ENCODE measurements at regions not wholly inside any gene's neighbourhood (a gene's known extent, or its start where the extent isn't known, plus 50 kb on each side); places are given as distances from the start of the nearest gene placed in this dataset.

DNA sequence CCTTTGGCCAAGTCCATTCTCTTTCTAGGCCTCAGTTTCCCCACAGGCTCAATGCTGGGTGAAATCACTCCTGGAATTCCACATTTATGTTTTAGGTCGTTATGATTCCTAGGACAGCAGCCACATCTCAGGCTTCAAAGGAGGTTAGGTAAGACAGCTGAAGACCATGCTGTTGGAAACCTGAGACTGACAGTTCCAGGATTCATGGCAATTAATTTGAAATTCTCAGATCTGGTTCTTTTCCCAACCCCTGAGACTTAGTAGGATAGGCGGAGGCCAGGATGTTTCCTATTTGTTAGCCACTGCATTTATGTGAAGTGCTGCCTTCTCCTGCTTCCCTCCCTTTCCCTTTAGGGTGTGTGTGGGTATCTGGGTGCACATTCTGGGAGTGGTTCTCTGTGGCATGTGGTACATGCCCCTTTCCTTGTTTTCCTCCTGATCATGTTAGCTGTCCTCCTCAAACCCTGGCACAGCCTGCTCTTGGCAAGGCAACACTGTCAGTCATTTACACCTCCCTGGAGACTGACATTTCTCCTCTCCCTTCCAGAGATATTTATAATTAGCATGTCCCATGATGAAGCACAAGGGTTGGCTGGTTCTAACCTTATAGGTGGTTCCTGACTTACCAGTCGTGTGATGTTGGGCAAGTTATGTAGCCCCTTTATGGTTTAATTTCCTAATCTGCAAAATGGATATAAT, 91.4 kb upstream of the SALL1 start:
- TF ChIP-seq, protein P1, sequence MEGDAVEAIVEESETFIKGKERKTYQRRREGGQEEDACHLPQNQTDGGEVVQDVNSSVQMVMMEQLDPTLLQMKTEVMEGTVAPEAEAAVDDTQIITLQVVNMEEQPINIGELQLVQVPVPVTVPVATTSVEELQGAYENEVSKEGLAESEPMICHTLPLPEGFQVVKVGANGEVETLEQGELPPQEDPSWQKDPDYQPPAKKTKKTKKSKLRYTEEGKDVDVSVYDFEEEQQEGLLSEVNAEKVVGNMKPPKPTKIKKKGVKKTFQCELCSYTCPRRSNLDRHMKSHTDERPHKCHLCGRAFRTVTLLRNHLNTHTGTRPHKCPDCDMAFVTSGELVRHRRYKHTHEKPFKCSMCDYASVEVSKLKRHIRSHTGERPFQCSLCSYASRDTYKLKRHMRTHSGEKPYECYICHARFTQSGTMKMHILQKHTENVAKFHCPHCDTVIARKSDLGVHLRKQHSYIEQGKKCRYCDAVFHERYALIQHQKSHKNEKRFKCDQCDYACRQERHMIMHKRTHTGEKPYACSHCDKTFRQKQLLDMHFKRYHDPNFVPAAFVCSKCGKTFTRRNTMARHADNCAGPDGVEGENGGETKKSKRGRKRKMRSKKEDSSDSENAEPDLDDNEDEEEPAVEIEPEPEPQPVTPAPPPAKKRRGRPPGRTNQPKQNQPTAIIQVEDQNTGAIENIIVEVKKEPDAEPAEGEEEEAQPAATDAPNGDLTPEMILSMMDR (IDR thresholded peaks at IDR 0.05): no peak

DNA sequence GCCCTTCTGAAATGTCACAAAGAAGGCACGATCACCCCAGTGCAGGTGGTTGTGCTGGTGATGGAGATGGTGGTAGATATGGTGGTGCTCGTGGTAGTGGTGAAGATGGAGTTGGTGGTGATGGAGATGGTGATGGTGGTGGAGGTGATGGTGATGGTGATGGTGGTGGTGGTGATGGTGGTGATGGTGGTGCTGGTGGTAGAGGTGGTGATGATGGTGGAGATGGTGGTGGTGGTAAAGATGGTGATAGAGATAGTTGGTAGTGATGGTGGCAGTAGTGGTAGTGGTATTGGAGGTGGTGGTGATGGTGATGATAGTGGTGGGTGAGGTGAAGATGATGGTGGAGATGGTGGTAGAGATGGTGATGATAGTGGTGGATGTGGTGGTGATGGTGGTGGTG, 88.1 kb upstream of the SALL1 start:
- TF ChIP-seq, protein P1 (IDR thresholded peaks at IDR 0.05): no peak

DNA sequence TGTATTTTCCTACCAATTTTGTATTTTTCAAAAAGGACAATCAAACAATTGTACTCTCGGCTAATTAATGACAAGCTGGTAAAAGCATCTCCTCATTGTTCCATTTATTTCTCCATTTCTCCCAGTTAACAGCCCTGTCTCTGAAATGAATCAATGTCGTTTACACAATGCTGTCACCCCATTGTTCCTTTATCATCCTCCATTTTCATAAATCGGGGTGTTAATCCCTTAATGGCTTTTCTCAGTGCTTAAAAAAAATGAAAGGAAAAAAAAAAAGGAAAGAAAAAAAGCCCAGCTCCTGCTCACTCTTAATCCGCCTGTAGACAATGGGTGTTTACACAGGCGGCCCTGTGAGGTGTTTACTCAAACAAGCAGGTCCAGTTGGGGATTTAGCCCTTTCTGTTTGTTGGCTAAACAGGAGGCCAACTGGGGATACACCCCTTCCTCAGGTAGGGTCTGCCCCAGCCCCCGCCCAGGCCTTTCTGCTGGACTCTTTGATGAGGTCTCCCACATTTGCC, 86.8 kb upstream of the SALL1 start:
- TF ChIP-seq, protein P1 (IDR thresholded peaks at IDR 0.05): no peak

DNA sequence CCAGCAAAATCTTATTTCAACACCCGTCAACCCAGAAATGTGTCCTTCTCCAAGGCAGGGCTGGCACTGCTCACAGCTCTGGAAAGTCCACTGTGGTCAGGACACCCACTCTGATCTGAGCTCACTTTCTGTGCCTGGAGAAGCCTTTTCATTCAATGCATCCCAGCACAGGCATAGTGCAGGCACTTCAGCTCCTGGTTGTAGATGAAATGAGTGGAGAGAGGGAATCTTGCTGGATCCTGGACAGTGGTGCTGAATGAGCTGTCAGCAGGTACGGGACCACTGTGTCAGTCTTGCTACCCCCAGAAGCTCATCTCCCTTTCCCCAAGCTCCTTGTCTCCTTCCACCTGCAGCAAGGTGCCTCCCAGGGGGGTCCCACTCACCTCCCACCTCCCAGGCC, 86.1 kb upstream of the SALL1 start:
- TF ChIP-seq, protein P1 (IDR thresholded peaks at IDR 0.05): no peak

DNA sequence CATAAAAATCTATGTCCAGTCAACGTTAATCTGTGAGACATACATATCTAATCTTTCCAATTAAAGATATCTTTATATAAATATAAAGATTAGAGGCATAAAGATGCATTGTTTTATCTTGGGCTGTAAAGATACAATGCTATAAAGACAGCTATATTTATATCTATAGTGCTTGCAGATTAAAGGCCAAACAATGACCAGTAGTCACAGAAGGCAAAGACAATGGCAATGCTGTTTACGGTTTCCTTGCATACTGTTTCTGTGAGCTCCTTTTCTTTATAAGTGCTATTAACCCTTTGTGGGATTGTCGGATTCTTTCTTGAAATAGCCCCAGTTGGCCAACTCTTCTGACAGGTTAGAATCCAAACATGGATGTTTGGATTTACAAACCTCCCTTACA, 85.5 kb upstream of the SALL1 start:
- TF ChIP-seq, protein P1 (IDR thresholded peaks at IDR 0.05): no peak

DNA sequence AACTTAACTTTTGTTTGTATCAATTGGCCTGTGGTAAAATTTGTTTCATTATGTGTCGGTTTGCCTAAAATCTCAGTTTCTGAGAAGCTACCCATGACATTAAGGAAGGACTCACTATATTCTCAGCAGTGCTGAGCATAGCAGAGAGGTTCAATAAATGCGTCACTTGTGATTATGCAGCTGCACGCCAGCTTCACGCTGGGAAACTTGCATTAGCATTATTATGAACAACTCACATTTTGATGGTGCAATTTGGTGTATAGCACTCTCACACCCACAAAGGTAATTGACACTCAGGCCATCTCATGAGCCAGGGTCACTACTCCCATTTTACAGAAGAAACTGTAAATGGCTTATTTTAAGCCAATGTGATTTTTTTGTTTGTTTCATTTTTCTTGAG, 80.6 kb upstream of the SALL1 start:
- TF ChIP-seq, protein P1 (IDR thresholded peaks at IDR 0.05): no peak

DNA sequence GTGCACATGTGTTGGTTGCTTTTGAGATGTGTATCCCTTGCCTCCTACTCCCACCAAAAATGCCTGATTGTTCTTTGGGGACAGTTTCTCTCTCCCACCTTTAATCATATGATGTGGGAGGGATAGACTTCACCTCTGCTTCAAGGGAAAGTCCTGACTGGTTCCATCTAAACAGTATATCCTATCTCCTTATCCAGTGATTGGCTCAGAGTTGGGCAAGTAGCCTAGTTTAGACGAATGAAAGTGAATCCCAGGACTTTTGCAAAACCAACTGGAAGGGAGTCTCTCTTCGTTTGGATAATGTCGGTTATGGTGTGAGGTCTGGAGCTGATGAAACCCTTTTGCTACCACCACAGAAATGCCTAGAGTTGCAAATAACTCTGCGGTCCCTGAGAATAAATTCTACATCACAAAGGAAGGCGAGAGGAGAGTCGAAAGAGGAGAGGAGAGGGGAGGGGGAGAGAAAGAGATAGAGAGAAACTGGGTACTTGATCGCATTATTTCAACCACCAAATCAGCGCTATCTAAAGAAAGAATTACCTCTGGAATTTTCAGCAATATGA, 77.1 kb upstream of the SALL1 start:
- TF ChIP-seq, protein P1 (IDR thresholded peaks at IDR 0.05): no peak

Measured in LNCAP (cell line).